Smooth muscle cell (in vitro differentiated cells): ENCODE measurements at regions not wholly inside any gene's neighbourhood (a gene's known extent, or its start where the extent isn't known, plus 50 kb on each side); places are given as distances from the start of the nearest gene placed in this dataset.

ENCODE experiments used
- DNase-seq: peaks from one replicate; lab custom pipeline; 2025; ENCODE audit not compliant: unreplicated experiment; lab: John Stamatoyannopoulos, UW
- H2AFZ ChIP-seq: fragments of 200-600 bp; sonication (generic); 2 replicates; pipeline ENCODE4 v1.6.0; 2016; ENCODE audit warnings: antibody characterized with exemption, low read depth, mild to moderate bottlenecking
- H3F3A ChIP-seq: fragments of 200-600 bp; sonication (generic); 2 replicates; pipeline ENCODE4 v1.6.0; 2017; ENCODE audit warnings: antibody characterized with exemption, low read depth
- H3K27ac ChIP-seq: fragments of 200-600 bp; sonication (generic); 2 replicates; pipeline ENCODE4 v1.5.1; 2016; ENCODE audit warnings: low read depth, mild to moderate bottlenecking
- H3K27me3 ChIP-seq: fragments of 200-600 bp; sonication (generic); 2 replicates; pipeline ENCODE4 v1.6.1; 2016; ENCODE audit warnings: low read depth, mild to moderate bottlenecking
- H3K36me3 ChIP-seq: fragments of 200-600 bp; sonication (generic); 2 replicates; pipeline ENCODE4 v1.5.1; 2016; ENCODE audit warnings: low read depth
- H3K4me1 ChIP-seq: fragments of 200-600 bp; sonication (generic); 2 replicates; pipeline ENCODE4 v1.5.1; 2016; ENCODE audit warnings: low read depth
- H3K4me2 ChIP-seq: fragments of 200-600 bp; sonication (generic); 2 replicates; pipeline ENCODE4 v1.6.0; 2016; ENCODE audit warnings: mild to moderate bottlenecking
- H3K4me3 ChIP-seq: fragments of 200-600 bp; sonication (generic); 2 replicates; pipeline ENCODE4 v1.5.1; 2016; ENCODE audit warnings: mild to moderate bottlenecking
- H3K79me2 ChIP-seq: fragments of 200-600 bp; sonication (generic); 2 replicates; pipeline ENCODE4 v1.6.0; 2016; ENCODE audit warnings: low read depth, mild to moderate bottlenecking
- H3K9ac ChIP-seq: fragments of 200-600 bp; sonication (generic); 2 replicates; pipeline ENCODE4 v1.6.0; 2016; ENCODE audit warnings: low read depth
- H3K9me3 ChIP-seq: fragments of 200-600 bp; sonication (generic); replicated peaks from 2 replicates; pipeline ENCODE4 v1.5.1; 2016; ENCODE audit warnings: low read depth
- H4K20me1 ChIP-seq: fragments of 200-600 bp; sonication (generic); 2 replicates; pipeline ENCODE4 v1.6.0; 2016; ENCODE audit warnings: low read depth
- WGBS: methylation state at CpG from one replicate; pipeline ENCODE4 v1.1.7; 2016; ENCODE audit warnings: low lambda C conversion rate; 5-methylcytosine and 5-hydroxymethylcytosine counted together
- TF ChIP-seq, protein P1 (sequence below): fragments of 200-600 bp; sonication (generic); IDR thresholded peaks from 2 replicates; pipeline ENCODE4 v1.5.1; 2017; ENCODE audit warnings: borderline replicate concordance, mild to moderate bottlenecking, antibody characterized with exemption; ENCODE audit not compliant: insufficient read depth, poor library complexity, severe bottlenecking

- TF ChIP-seq, protein P1, sequence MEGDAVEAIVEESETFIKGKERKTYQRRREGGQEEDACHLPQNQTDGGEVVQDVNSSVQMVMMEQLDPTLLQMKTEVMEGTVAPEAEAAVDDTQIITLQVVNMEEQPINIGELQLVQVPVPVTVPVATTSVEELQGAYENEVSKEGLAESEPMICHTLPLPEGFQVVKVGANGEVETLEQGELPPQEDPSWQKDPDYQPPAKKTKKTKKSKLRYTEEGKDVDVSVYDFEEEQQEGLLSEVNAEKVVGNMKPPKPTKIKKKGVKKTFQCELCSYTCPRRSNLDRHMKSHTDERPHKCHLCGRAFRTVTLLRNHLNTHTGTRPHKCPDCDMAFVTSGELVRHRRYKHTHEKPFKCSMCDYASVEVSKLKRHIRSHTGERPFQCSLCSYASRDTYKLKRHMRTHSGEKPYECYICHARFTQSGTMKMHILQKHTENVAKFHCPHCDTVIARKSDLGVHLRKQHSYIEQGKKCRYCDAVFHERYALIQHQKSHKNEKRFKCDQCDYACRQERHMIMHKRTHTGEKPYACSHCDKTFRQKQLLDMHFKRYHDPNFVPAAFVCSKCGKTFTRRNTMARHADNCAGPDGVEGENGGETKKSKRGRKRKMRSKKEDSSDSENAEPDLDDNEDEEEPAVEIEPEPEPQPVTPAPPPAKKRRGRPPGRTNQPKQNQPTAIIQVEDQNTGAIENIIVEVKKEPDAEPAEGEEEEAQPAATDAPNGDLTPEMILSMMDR, result no peak
- Histone ChIP-seq H3K79me2 (no peaks in the 10 kb centered on the region), H3K9ac (no peak overlapping the region), H3K4me2 (no peak overlapping the region), H3K27me3 (no peaks in the 10 kb centered on the region), H2AFZ (no peak overlapping the region), H3F3A (no peaks in the 10 kb centered on the region), H3K36me3 (no peaks in the 10 kb centered on the region), H3K27ac (no peak overlapping the region), H3K9me3 (no peaks in the 10 kb centered on the region), H3K4me1 (no peaks in the 10 kb centered on the region), H3K4me3 (no peak overlapping the region), H4K20me1 (no peaks in the 10 kb centered on the region)
- 67% methylated on average over 7 of the region's 7 CpGs for WGBS
- DNase-seq, result no peak
Observed at GRCh38 chr4:112775801-112776200, 138.9 kb downstream of the LARP7 start.

GRCh38 chr4:112776535-112776934 is 139.6 kb downstream of the LARP7 start:
- Histone ChIP-seq H3F3A (no peaks in the 10 kb centered on the region), H3K9me3 (no peaks in the 10 kb centered on the region), H3K36me3 (no peaks in the 10 kb centered on the region), H3K4me3 (no peak overlapping the region), H3K27ac (no peak overlapping the region), H2AFZ (no peak overlapping the region), H3K27me3 (no peaks in the 10 kb centered on the region), H4K20me1 (no peaks in the 10 kb centered on the region), H3K4me2 (no peak overlapping the region), H3K9ac (no peak overlapping the region), H3K79me2 (no peaks in the 10 kb centered on the region), H3K4me1 (no peaks in the 10 kb centered on the region)
- no peak for DNase-seq
- 100% methylated on average over 1 of the region's 1 CpG for WGBS
- TF ChIP-seq, protein P1, result no peak

DNA sequence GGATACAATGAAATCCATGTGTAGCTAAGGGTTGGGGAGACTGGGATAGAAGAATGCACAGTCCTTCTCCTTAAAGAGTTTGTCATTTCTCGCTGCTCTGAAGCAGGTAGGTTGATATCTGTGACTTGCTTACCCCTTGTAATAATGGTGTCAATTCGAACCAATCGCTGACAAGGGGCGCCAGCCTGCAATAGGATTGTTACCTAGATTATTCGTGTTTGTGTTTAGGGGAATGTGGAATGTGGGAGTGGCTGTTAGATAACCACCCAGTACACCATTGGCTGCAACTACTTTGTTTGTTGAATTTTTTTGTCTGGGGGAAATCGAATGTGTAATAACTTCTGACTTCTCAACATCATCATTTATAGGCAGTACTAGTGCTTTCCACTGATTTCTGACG is 141.6 kb downstream of the LARP7 start:
- no peak overlapping the region for H3K4me2 ChIP-seq
- no peak overlapping the region for H3K4me3 ChIP-seq
- H3F3A ChIP-seq, result no peaks in the 10 kb centered on the region
- H2AFZ ChIP-seq, result no peak overlapping the region
- TF ChIP-seq, protein P1, result no peak
- H3K27ac ChIP-seq, result no peak overlapping the region
- H3K4me1 ChIP-seq, result no peaks in the 10 kb centered on the region
- WGBS, result 89% methylated on average over 7 of the region's 7 CpGs
- no peaks in the 10 kb centered on the region for H4K20me1 ChIP-seq
- H3K9me3 ChIP-seq, result no peaks in the 10 kb centered on the region
- no peaks in the 10 kb centered on the region for H3K36me3 ChIP-seq
- H3K79me2 ChIP-seq, result no peaks in the 10 kb centered on the region
- H3K9ac ChIP-seq, result no peak overlapping the region
- DNase-seq, result no peak
- H3K27me3 ChIP-seq, result no peaks in the 10 kb centered on the region

- WGBS, result 88% methylated on average over 2 of the region's 2 CpGs
- Histone ChIP-seq H3K36me3 (no peaks in the 10 kb centered on the region), H4K20me1 (no peaks in the 10 kb centered on the region), H3K4me3 (no peak overlapping the region), H3K4me2 (no peak overlapping the region), H2AFZ (no peak overlapping the region), H3K27ac (no peak overlapping the region), H3K79me2 (no peaks in the 10 kb centered on the region), H3K27me3 (no peaks in the 10 kb centered on the region), H3K9me3 (no peaks in the 10 kb centered on the region), H3K4me1 (no peaks in the 10 kb centered on the region), H3F3A (no peaks in the 10 kb centered on the region), H3K9ac (no peak overlapping the region)
- TF ChIP-seq, protein P1, result no peak
- no peak for DNase-seq
Observed at GRCh38 chr4:112793033-112793432, 156.1 kb downstream of the LARP7 start.
